Ammon's horn (tissue), 1 donor: ENCODE measurements at regions not wholly inside any gene's neighbourhood (a gene's known extent, or its start where the extent isn't known, plus 50 kb on each side); places are given as distances from the start of the nearest gene placed in this dataset.

Experiments used
- DNase-seq: peaks from one replicate; pipeline ENCODE4 v3.0.0-alpha.2; 2016; ENCODE audit warnings: low spot score

GRCh38 chr4:181952478-181952877, 290.7 kb upstream of the TENM3 start:
- no peak for DNase-seq

DNA sequence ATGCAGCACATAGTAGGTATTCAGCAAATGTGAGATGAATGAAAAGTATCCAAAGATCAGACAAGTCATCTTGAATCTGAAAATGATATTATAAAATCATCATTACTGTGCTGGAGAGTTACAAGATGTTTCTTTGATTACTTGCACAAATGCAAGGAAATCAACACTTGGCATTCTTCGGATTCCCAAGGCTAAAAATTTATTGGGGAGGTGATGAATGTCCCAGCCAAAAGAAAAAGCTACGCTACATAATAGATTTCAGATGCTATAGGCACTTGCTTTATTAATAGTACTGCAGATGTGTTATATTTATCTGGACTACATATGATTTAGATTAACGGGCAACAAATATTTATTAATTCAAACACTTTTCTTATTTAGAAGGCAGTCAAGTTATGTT, 286.7 kb upstream of the TENM3 start:
- DNase-seq, result no peak

DNA sequence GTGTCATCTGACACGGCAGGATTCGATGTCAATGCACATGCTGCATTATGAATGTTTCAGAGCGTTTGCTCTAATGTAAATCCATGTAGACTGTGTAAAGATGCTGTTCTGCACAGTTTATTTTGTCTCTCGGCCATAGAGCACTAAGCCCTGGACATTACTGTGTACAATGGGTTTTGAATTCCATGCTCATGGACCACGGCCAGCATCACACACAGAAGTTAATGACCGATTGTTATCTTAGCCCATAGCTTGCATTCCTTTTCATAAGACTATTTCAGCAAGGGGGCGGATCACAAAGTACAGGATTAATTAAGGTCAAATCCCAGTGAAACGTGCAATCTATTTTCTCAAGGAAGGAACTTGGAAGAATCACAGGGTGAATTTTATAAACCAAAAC, 286.1 kb upstream of the TENM3 start:
- DNase-seq, result peak; percentile 38

DNA sequence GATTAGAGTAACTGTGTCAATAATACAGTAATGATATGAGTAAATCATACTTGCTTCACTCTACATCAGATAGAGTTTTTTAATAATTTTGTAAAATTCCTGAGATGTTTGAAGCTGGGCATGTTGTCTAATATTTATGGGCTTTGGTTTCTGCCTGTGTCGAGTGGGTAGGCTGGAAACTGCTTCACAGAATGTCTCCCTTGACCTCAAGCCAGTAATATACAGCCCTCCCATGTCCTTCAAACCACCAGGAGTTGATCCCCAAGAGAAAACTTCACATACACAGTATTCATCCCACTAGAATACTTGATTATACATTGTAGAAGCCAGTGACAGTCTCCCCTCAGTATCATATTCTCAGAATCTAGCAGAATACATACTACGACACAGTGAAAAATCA, 284.8 kb upstream of the TENM3 start:
- DNase-seq, result no peak

GRCh38 chr4:181959121-181959520, 284.1 kb upstream of the TENM3 start:
- no peak for DNase-seq

DNA sequence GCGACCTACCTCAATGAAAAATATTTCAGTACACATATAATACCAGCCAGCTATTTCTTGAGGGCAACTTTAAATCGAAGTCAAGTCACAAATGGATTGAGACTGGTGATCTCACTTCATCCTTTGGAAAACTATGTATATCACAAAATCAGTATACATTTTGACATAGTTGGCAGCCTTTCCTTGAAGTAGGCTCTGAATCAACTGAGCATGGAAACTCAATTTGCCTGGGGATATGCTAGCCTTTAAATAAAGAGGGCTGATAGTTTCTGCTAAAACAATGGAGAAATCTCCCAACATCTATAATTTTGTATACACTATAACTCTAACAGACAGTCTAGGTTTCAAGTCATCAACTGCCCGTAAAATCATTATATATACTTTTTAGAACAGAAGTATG, 282.8 kb upstream of the TENM3 start:
- DNase-seq, result no peak

DNA sequence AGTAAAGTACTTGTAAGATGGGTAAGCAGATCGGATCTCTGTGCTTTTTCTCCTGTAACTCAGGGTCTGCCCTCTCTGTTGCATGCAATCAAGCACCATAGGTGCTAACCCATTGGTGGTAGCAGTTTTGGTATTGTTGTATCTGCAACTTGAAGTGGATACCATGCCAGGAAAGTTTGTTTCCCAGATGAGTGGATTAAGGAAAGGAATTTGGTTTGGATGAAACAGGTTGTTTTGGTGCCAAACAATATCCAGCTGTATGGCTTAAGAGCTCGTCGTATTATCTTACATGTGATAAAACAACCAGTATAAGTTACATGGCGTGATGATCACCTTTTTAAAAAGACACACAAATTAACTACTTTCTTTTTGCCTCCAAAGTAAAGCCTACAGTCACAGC, 280.9 kb upstream of the TENM3 start:
- no peak for DNase-seq

- DNase-seq, result no peak
Observed at GRCh38 chr4:181964731-181965130, 278.5 kb upstream of the TENM3 start.

- DNase-seq, result no peak
Observed at GRCh38 chr4:181966104-181966551, 277.1 kb upstream of the TENM3 start.

DNA sequence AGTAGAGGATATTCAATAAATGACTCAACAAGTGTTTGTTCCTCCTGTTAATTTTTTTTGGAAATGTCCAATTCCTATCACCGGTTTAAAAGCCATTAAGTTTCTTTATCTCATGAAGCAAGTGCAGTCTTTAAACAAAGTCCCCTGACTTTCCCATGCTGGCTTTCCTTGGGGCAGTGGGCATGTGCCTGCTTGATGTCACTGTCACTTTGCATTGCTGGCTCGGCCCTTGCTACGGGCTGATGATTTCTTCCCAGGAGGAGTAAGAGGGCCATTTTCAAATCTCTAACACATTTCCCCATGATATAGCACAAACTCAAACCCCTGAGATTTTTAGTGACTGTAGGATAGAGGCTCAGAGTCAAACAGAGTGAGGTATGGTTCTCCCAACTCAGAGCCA, 275.8 kb upstream of the TENM3 start:
- no peak for DNase-seq

GRCh38 chr4:181968371-181968770, 274.8 kb upstream of the TENM3 start:
- no peak for DNase-seq

DNA sequence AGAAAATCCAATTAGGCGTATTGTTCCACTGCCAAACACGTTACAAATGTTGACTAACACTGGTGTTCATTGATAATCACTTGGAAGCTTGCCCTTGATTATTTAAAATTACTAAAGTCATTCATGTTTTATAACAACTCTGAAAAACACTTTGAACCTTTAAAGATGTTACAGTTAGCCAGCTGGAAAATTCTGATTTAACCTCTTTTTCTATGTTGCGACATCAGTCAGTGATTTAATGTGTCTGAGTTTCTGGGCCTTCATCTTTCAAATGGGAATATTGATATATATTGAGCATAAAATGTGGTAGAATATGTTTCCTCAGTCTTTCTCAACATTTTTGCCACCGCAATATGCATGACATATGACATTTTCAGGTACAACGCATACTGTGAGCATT, 274.1 kb upstream of the TENM3 start:
- DNase-seq, result no peak

DNA sequence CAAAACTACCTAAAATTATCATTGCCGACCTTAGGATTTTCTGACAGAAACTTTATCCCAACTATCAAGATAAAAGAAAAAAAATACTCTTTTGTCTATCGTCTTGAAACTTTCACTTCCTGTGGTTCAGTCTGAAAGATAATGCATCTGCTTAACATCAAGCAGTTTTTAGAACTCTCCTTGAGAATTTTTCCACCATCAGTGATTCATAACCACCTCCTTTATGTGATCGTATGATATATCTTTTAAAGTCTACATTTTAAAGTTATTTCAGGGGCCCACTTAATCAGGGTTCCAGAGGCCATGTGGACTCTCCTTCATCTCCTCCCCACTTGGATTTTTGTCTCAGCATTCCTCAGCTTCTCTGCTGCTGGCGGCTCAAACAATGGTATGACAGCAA, 272.8 kb upstream of the TENM3 start:
- DNase-seq, result no peak

GRCh38 chr4:181971411-181971810, 271.8 kb upstream of the TENM3 start:
- DNase-seq, result no peak

- DNase-seq, result no peak
Observed at GRCh38 chr4:181971973-181972372, 271.2 kb upstream of the TENM3 start.

GRCh38 chr4:181976764-181977163, 266.4 kb upstream of the TENM3 start:
- DNase-seq, result no peak

- no peak for DNase-seq
Observed at GRCh38 chr4:181982437-181982836, 260.8 kb upstream of the TENM3 start.

- no peak for DNase-seq
Observed at GRCh38 chr4:181982856-181983255, 260.3 kb upstream of the TENM3 start.

GRCh38 chr4:181987392-181987791, 255.8 kb upstream of the TENM3 start:
- DNase-seq, result no peak

GRCh38 chr4:181989071-181989470, 254.1 kb upstream of the TENM3 start:
- DNase-seq, result no peak

- DNase-seq, result no peak
Observed at GRCh38 chr4:181991369-181992108, 251.7 kb upstream of the TENM3 start.

GRCh38 chr4:181998398-181999295, 244.6 kb upstream of the TENM3 start:
- no peak for DNase-seq

DNA sequence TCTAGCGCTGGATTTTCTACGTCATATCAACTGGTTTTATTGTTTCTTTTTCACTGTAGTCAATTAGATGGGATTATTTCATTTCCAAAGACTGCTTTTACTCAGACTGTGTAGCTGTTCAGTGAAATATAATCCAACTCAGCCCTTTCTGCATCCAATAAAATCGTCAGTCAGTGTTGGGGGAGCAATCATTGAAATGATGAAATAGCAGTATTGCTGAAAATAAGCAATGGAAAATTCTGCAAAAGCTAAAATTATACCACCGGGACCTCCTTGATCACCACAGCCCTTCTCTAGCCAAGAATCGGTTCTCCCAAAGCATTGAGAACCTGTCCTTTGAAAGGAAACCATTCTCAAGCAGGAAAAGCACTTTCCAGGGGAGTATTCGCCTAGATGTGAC, 243.1 kb upstream of the TENM3 start:
- no peak for DNase-seq
